IMR-90 (cell line): ENCODE measurements at regions not wholly inside any gene's neighbourhood (a gene's known extent, or its start where the extent isn't known, plus 50 kb on each side); places are given as distances from the start of the nearest gene placed in this dataset.

Experiments
- ATAC-seq: fragments of 200-7000 bp; cut with Tn5 transposase; 2 replicates; pipeline ENCODE4 v1.9.1; 2020; ENCODE audit warnings: low read depth, mild to moderate bottlenecking, moderate library complexity
- BruUV-seq: library from RNA; stranded (reverse); fragments of 400-500 nt; replicated peaks from 2 replicates; lab custom pipeline; 2021; lab: Mats Ljungman, UMichigan
- CTCF ChIA-PET: fragments of 300-600 bp; formaldehyde crosslinking; extraction: SDS; loops from one replicate; lab custom pipeline; 2021; ENCODE audit warnings: antibody characterized with exemption; lab: Yijun Ruan, JAX
- POLR2A ChIA-PET: fragments of 300-600 bp; sonication (Branson Sonifier 250); formaldehyde crosslinking; loops from one replicate; lab custom pipeline; 2022; ENCODE audit warnings: antibody characterized with exemption; ENCODE audit not compliant: unreplicated experiment; lab: Charles Lee
- DNase-seq: peaks from one replicate; pipeline ENCODE4 v3.0.0; 2013
- H2AFZ ChIP-seq: replicated peaks from 2 replicates; pipeline ENCODE3; 2013; ENCODE audit warnings: low read length, mild to moderate bottlenecking; ENCODE audit not compliant: poor library complexity
- H2AK5ac ChIP-seq: 2 replicates; pipeline ENCODE4 v1.6.1; 2013; ENCODE audit warnings: low read depth, low read length, inconsistent platforms
- H2AK9ac ChIP-seq: replicated peaks from 2 replicates; pipeline ENCODE3; 2013; ENCODE audit warnings: mild to moderate bottlenecking, low read depth, low read length, moderate library complexity; ENCODE audit not compliant: poor library complexity
- H2BK120ac ChIP-seq: 2 replicates; pipeline ENCODE4 v1.6.1; 2013; ENCODE audit warnings: low read depth, low read length, inconsistent platforms
- H2BK15ac ChIP-seq: 3 replicates; pipeline ENCODE4 v1.6.1; 2013; ENCODE audit warnings: low read depth, low read length, inconsistent platforms
- H2BK20ac ChIP-seq: 2 replicates; pipeline ENCODE4 v1.6.1; 2013; ENCODE audit warnings: low read depth, mild to moderate bottlenecking, inconsistent platforms, low read length, moderate library complexity
- H2BK5ac ChIP-seq: 2 replicates; pipeline ENCODE4 v1.6.1; 2013; ENCODE audit warnings: mild to moderate bottlenecking, low read depth, low read length, inconsistent platforms; ENCODE audit not compliant: poor library complexity, severe bottlenecking
- H3K14ac ChIP-seq: replicated peaks from 2 replicates; pipeline ENCODE4 v1.6.1; 2013; ENCODE audit warnings: low read depth, low read length, inconsistent platforms
- H3K18ac ChIP-seq: 2 replicates; pipeline ENCODE4 v1.6.1; 2013; ENCODE audit warnings: low read depth, low read length, control low read depth
- H3K23ac ChIP-seq: 2 replicates; pipeline ENCODE4 v1.6.1; 2013; ENCODE audit warnings: low read depth, low read length, inconsistent platforms
- H3K27ac ChIP-seq: 2 replicates; pipeline ENCODE4 v1.5.1; 2013; ENCODE audit warnings: mild to moderate bottlenecking, control low read depth, low read length; ENCODE audit not compliant: insufficient read depth
- H3K27me3 ChIP-seq: 2 replicates; pipeline ENCODE4 v1.6.1; 2013; ENCODE audit warnings: low read length; ENCODE audit not compliant: control insufficient read depth, insufficient read depth
- H3K36me3 ChIP-seq: 2 replicates; pipeline ENCODE4 v1.6.1; 2013; ENCODE audit warnings: low read length, mixed read lengths; ENCODE audit not compliant: control insufficient read depth, insufficient read depth
- H3K4ac ChIP-seq: 2 replicates; pipeline ENCODE4 v1.6.1; 2013; ENCODE audit warnings: low read depth, low read length, inconsistent platforms
- H3K4me1 ChIP-seq: 2 replicates; pipeline ENCODE4 v1.6.1; 2013; ENCODE audit warnings: low read length, mixed read lengths; ENCODE audit not compliant: control insufficient read depth, insufficient read depth
- H3K4me2 ChIP-seq: 2 replicates; pipeline ENCODE4 v1.6.1; 2013; ENCODE audit warnings: low read depth, mild to moderate bottlenecking, control low read depth, low read length, moderate library complexity
- H3K4me3 ChIP-seq: 2 replicates; pipeline ENCODE4 v1.5.1; 2013; ENCODE audit warnings: low read depth, mild to moderate bottlenecking, control low read depth, low read length, moderate library complexity; ENCODE audit not compliant: insufficient read depth
- H3K56ac ChIP-seq: 2 replicates; pipeline ENCODE4 v1.6.1; 2013; ENCODE audit warnings: low read length, inconsistent platforms; ENCODE audit not compliant: insufficient read depth; ENCODE audit errors: extremely low read depth
- H3K79me1 ChIP-seq, 2 experiments: 2 replicates each; pipeline ENCODE4 v1.6.1; 2013; ENCODE audit warnings: low read length in 2 of 2, inconsistent platforms in 1 of 2, low read depth in 1 of 2
- H3K9ac ChIP-seq: 2 replicates; pipeline ENCODE4 v1.6.1; 2013; ENCODE audit warnings: low read depth, low read length, control low read depth
- H3K9me1 ChIP-seq: 2 replicates; pipeline ENCODE4 v1.6.1; 2013; ENCODE audit warnings: low read length, inconsistent platforms; ENCODE audit not compliant: insufficient read depth
- H3K9me3 ChIP-seq: 2 replicates; pipeline ENCODE4 v1.6.1; 2013; ENCODE audit warnings: low read length; ENCODE audit not compliant: control insufficient read depth, insufficient read depth
- H4K20me1 ChIP-seq: 2 replicates; pipeline ENCODE4 v1.6.1; 2013; ENCODE audit warnings: low read length, inconsistent platforms; ENCODE audit not compliant: insufficient read depth
- H4K5ac ChIP-seq: 2 replicates; pipeline ENCODE4 v1.6.1; 2013; ENCODE audit warnings: mild to moderate bottlenecking, low read depth, low read length, control low read depth
- H4K8ac ChIP-seq, 2 experiments: 2 replicates each; pipeline ENCODE4 v1.6.1; 2013; ENCODE audit warnings: low read depth in 2 of 2, low read length in 2 of 2, control low read depth in 1 of 2, inconsistent platforms in 1 of 2
- H4K91ac ChIP-seq: 2 replicates; pipeline ENCODE4 v1.6.1; 2013; ENCODE audit warnings: low read depth, low read length, inconsistent platforms; ENCODE audit not compliant: insufficient read depth
- CHD1 ChIP-seq: IDR thresholded peaks from 2 replicates; pipeline ENCODE4 v1.6.1; 2012; ENCODE audit warnings: low read depth, low read length, improper control_type of control experiment
- RAD21 ChIP-seq: IDR thresholded peaks from 2 replicates; pipeline ENCODE4 v1.6.1; 2012; ENCODE audit warnings: low read length, improper control_type of control experiment
- RCOR1 ChIP-seq: IDR thresholded peaks from 2 replicates; pipeline ENCODE4 v1.6.1; 2012; ENCODE audit warnings: mild to moderate bottlenecking, low read length, improper control_type of control experiment; ENCODE audit not compliant: insufficient replicate concordance
- WGBS, 2 experiments: methylation state at CpG; one replicate each; pipeline versions ENCODE4 v1.1.5 to v1.1.7; 2013; ENCODE audit warnings: missing lambda C conversion rate in 2 of 2; ENCODE audit not compliant: insufficient read length in 1 of 2; ENCODE audit errors: extremely low coverage in 2 of 2; 5-methylcytosine and 5-hydroxymethylcytosine counted together
- dilution Hi-C: fragments of 300-500 bp; cut with HindIII; formaldehyde crosslinking; loops from one replicate; pipeline ENCODE4 v1.14.3; 2018; ENCODE audit warnings: low sequenced_read_pairs; ENCODE audit not compliant: unreplicated experiment
- in situ Hi-C: fragments of 300-500 bp; cut with MboI; formaldehyde crosslinking; loops from 3 replicates; pipeline ENCODE4 v1.14.3; 2019; ENCODE audit warnings: low sequenced_read_pairs, inconsistent platforms, mixed read lengths
- intact Hi-C: fragments of 100-400 bp; cut with micrococcal nuclease; formaldehyde crosslinking; loops from 2 replicates; pipeline ENCODE4 v1.10.0; 2022

- H4K91ac ChIP-seq, result no peak overlapping the region
- no peak overlapping the region for H2AFZ ChIP-seq
- no peak for DNase-seq
- no CpG with 5 or more reads among the region's 3 CpGs for WGBS, 2 experiments
- H3K79me1 ChIP-seq, result no peaks in the 10 kb centered on the region
- dilution Hi-C loops, result no loop called here
- no peak overlapping the region for H3K9ac ChIP-seq
- no peak overlapping the region for H3K14ac ChIP-seq
- H4K8ac ChIP-seq, result no peak overlapping the region
- no peak for ATAC-seq
- H3K18ac ChIP-seq, result no peak overlapping the region
- no peak overlapping the region for H3K4me2 ChIP-seq
- H2BK5ac ChIP-seq, result no peak overlapping the region
- no TSS peak for BruUV-seq
- H2BK15ac ChIP-seq, result no peak overlapping the region
- H3K4me3 ChIP-seq, result no peak overlapping the region
- no peak overlapping the region for H2AK9ac ChIP-seq
- no peaks in the 10 kb centered on the region for H3K27me3 ChIP-seq
- ChIA-PET POLR2A (no interaction called here), CTCF (no interaction called here)
- H2AK5ac ChIP-seq, result no peak overlapping the region
- no peak overlapping the region for H3K56ac ChIP-seq
- H3K4me1 ChIP-seq, result no peaks in the 10 kb centered on the region
- H4K20me1 ChIP-seq, result no peaks in the 10 kb centered on the region
- H2BK120ac ChIP-seq, result no peak overlapping the region
- no peak overlapping the region for H3K4ac ChIP-seq
- intact Hi-C loops, result no loop called here
- no peak overlapping the region for H3K27ac ChIP-seq
- no peaks in the 10 kb centered on the region for H3K36me3 ChIP-seq
- H3K9me3 ChIP-seq, result no peaks in the 10 kb centered on the region
- in situ Hi-C loops, result no loop called here
- H4K5ac ChIP-seq, result no peak overlapping the region
- H3K9me1 ChIP-seq, result no peaks in the 10 kb centered on the region
- TF ChIP-seq CHD1 (no peak), RAD21 (no peak), RCOR1 (no peak)
- H2BK20ac ChIP-seq, result no peak overlapping the region
- H3K23ac ChIP-seq, result no peak overlapping the region
These were observed 378.4 kb upstream of the HNRNPA3 start for GRCh38 chr2:176834226-176834625.
